Peyer's patch (tissue), 4 donors: ENCODE measurements at regions not wholly inside any gene's neighbourhood (a gene's known extent, or its start where the extent isn't known, plus 50 kb on each side); places are given as distances from the start of the nearest gene placed in this dataset.

Source experiments
- DNase-seq, 3 donors: peaks; one replicate each; pipeline ENCODE4 v3.0.0-alpha.2; 2017 to 2019
- H3K27ac ChIP-seq, 4 donors: fragments of 200-600 bp; sonication (generic); one replicate each; pipeline ENCODE4 v1.5.1; 2016 to 2019
- H3K27me3 ChIP-seq, 2 donors: fragments of 200-600 bp; sonication (generic); one replicate each; pipeline ENCODE4 v1.5.1; 2019
- H3K36me3 ChIP-seq, 3 donors: fragments of 200-600 bp; sonication (generic); one replicate each; pipeline ENCODE4 v1.5.1; 2016 to 2019
- H3K4me1 ChIP-seq, 4 donors: fragments of 200-600 bp; sonication (generic); one replicate each; pipeline ENCODE4 v1.5.1; 2016 to 2019
- H3K4me3 ChIP-seq, 4 donors: fragments of 200-600 bp; sonication (generic); 1 replicate in 3 of 4; 2 replicates in 1 of 4; pipeline ENCODE4 v1.5.1; 2016 to 2019; ENCODE audit warnings: mild to moderate bottlenecking in 1 of 4
- H3K9me3 ChIP-seq, 4 donors: fragments of 200-600 bp; sonication (generic); one replicate each; pipeline ENCODE4 v1.5.1; 2016 to 2019; ENCODE audit warnings: mild to moderate bottlenecking in 1 of 4
- CTCF ChIP-seq, 6 experiments: fragments of 450-650 bp in 4 of 6; fragments of 200-600 bp in 2 of 6; sonication (generic) in 1 of 6; IDR thresholded peaks; one replicate each; pipeline ENCODE4 v1.5.1; 2017 to 2019; ENCODE audit warnings: antibody characterized with exemption in 6 of 6, mild to moderate bottlenecking in 3 of 6, moderate library complexity in 1 of 6
- POLR2A ChIP-seq, 2 donors: fragments of 450-650 bp; IDR thresholded peaks; one replicate each; pipeline ENCODE4 v1.5.1; 2017; ENCODE audit warnings: antibody characterized with exemption in 2 of 2, mild to moderate bottlenecking in 2 of 2, moderate library complexity in 2 of 2

- no peak for TF ChIP-seq POLR2A (IDR thresholded peaks at IDR 0.05)
- no peak for TF ChIP-seq CTCF (IDR thresholded peaks at IDR 0.05)
- H3K27me3 ChIP-seq, result no peaks in the 10 kb centered on the region
Measured at GRCh38 chr11:91912322-91912721, 312.3 kb upstream of the FAT3 start.

GRCh38 chr11:91906871-91907624, 317.6 kb upstream of the FAT3 start:
- Histone ChIP-seq H3K9me3 (no peaks in the 10 kb centered on the region), H3K36me3 (no peaks in the 10 kb centered on the region), H3K27me3 (no peaks in the 10 kb centered on the region), H3K4me1 (no peaks in the 10 kb centered on the region), H3K27ac (no peak overlapping the region), H3K4me3 (no peak overlapping the region)
- TF ChIP-seq CTCF (IDR thresholded peaks at IDR 0.05) (no peak), POLR2A (IDR thresholded peaks at IDR 0.05) (no peak)
- no peak for DNase-seq

More at GRCh38 chr11:91912322-91912721, 312.3 kb upstream of the FAT3 start:
- DNase-seq, result no peak
- H3K9me3 ChIP-seq, result no peaks in the 10 kb centered on the region
- H3K27ac ChIP-seq, result no peak overlapping the region
- H3K4me1 ChIP-seq, result no peaks in the 10 kb centered on the region
- no peak overlapping the region for H3K4me3 ChIP-seq
- H3K36me3 ChIP-seq, result no peaks in the 10 kb centered on the region

GRCh38 chr11:91904792-91905785, 319.5 kb upstream of the FAT3 start:
- no peak overlapping the region for H3K27ac ChIP-seq
- no peaks in the 10 kb centered on the region for H3K4me1 ChIP-seq
- H3K36me3 ChIP-seq, result no peaks in the 10 kb centered on the region
- no peak for DNase-seq
- H3K27me3 ChIP-seq, result no peaks in the 10 kb centered on the region
- TF ChIP-seq CTCF (IDR thresholded peaks at IDR 0.05) (no peak), POLR2A (IDR thresholded peaks at IDR 0.05) (no peak)
- H3K4me3 ChIP-seq, result no peak overlapping the region
- no peaks in the 10 kb centered on the region for H3K9me3 ChIP-seq

GRCh38 chr11:91902312-91902711, 322.3 kb upstream of the FAT3 start:
- DNase-seq, result no peak
- Histone ChIP-seq H3K9me3 (no peaks in the 10 kb centered on the region), H3K4me1 (no peaks in the 10 kb centered on the region), H3K36me3 (no peaks in the 10 kb centered on the region), H3K27me3 (no peaks in the 10 kb centered on the region), H3K27ac (no peak overlapping the region), H3K4me3 (no peak overlapping the region)
- no peak for TF ChIP-seq POLR2A (IDR thresholded peaks at IDR 0.05)
- no peak for TF ChIP-seq CTCF (IDR thresholded peaks at IDR 0.05)

GRCh38 chr11:91880660-91881059, 344.0 kb upstream of the FAT3 start:
- Histone ChIP-seq H3K27me3 (no peaks in the 10 kb centered on the region), H3K4me1 (no peaks in the 10 kb centered on the region), H3K27ac (no peak overlapping the region), H3K9me3 (no peaks in the 10 kb centered on the region), H3K4me3 (no peak overlapping the region), H3K36me3 (no peaks in the 10 kb centered on the region)
- DNase-seq, result no peak
- TF ChIP-seq POLR2A (IDR thresholded peaks at IDR 0.05) (no peak), CTCF (IDR thresholded peaks at IDR 0.05) (no peak)
